ENCODE measurements at regions not wholly inside any gene's neighbourhood (a gene's known extent, or its start where the extent isn't known, plus 50 kb on each side); places are given as distances from the start of the nearest gene placed in this dataset.

DNA sequence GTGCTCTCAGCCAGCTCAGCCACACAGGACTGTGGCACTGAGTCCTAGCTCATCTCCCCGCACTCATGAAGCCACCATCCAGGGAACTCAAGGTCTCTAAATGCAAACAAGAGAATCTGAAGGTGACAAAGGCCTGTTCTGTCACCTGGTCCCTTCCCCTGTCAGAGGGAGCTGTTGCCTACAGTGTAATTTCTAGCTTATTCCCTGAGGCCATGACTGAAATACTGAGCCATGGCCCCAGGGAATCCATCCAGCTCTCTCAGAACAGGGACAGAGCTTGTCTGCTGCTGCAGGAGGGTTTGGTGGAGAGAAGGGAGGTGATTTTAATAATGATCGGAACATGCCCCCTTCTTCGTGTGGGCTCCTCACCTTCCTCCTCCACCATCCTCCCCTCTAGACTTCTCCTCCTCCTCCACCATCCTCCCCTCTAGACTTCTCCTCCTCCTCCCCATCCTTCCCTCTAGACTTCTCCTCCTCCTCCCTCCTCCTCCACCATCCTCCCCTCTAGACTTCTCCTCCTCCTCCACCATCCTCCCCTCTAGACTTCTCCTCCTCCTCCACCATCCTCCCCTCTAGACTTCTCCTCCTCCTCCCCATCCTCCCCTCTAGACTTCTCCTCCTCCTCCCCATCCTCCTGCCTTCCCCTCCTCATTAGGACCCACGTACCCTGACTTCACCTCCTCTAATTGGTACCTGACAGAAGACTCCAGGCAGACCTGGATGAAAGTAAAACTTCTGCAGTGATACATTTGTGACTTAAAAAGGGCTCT is 338.0 kb upstream of the MKI67 start (continued):
- TF ChIP-seq, protein P1, sequence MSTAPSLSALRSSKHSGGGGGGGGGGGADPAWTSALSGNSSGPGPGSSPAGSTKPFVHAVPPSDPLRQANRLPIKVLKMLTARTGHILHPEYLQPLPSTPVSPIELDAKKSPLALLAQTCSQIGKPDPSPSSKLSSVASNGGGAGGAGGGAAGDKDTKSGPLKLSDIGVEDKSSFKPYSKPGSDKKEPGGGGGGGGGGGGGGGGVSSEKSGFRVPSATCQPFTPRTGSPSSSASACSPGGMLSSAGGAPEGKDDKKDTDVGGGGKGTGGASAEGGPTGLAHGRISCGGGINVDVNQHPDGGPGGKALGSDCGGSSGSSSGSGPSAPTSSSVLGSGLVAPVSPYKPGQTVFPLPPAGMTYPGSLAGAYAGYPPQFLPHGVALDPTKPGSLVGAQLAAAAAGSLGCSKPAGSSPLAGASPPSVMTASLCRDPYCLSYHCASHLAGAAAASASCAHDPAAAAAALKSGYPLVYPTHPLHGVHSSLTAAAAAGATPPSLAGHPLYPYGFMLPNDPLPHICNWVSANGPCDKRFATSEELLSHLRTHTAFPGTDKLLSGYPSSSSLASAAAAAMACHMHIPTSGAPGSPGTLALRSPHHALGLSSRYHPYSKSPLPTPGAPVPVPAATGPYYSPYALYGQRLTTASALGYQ (CRISPR knock-in tag; IDR thresholded peaks at IDR 0.05), result no peak

DNA sequence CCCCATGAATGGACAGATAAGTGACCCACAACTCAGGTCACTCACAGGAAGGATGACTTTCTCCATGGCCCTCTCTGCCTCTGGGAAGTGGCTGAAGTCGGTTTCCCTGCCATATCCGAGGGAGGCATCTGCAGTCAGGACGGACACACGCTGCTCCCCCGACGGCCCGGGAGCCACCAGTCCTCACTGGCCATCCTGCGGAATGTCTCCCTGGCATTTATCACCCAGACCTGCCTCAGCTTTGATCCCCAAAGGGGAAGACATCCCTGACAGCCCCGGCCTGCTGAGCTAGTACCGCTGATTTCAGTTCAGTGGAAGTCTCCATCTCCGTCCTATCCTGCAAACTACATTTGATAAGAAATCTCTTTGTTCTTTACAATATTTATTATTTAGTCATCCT is 339.5 kb upstream of the MKI67 start:
- POLR2A ChIA-PET, result no interaction called here
- H3K36me3 ChIP-seq (replicated peaks in 1 of 2; ENCODE audit: control insufficient read depth in 1 of 2, insufficient read depth in 2 of 2, low read length in 2 of 2), result no peaks in the 10 kb centered on the region
- no peaks in the 10 kb centered on the region for H3K4me1 ChIP-seq (ENCODE audit: insufficient read depth, low read length)
- H3K4me2 ChIP-seq (ENCODE audit: low read depth, low read length), result no peak overlapping the region
- no peaks in the 10 kb centered on the region for H3K79me2 ChIP-seq (ENCODE audit: insufficient read depth, low read length)
- BruUV-seq (replicated peaks), result no TSS peak
- in situ Hi-C loops (cut with HindIII; ENCODE audit: extremely low pct_ligation_motif_present, low pct_unique_long_range_greater_than_20kb), result no loop called here
- no peak overlapping the region for H2AFZ ChIP-seq (ENCODE audit: low read length)
- WGBS (ENCODE audit: low lambda C conversion rate), result 0% methylated on average over 5 of the region's 11 CpGs
- H3K9ac ChIP-seq (ENCODE audit: insufficient read depth, low read depth, low read length), result no peak overlapping the region
- H3K27me3 ChIP-seq (ENCODE audit: control insufficient read depth in 1 of 2, insufficient read depth in 2 of 2, low read length in 2 of 2), result peaks cover 3 to 32% of the 10 kb centered on the region in 2 experiments; a peak in 4 of 5 replicates
- intact Hi-C loops (cut with micrococcal nuclease; ENCODE audit: unreplicated experiment), result no loop called here
- no peaks in the 10 kb centered on the region for H3K9me3 ChIP-seq (ENCODE audit: low read length)
- TF ChIP-seq SMAD9 (CRISPR knock-in tag; IDR thresholded peaks at IDR 0.05), result no peak
- no peak for TF ChIP-seq ZNF367 (CRISPR knock-in tag; IDR thresholded peaks at IDR 0.05; ENCODE audit: borderline replicate concordance)
- TF ChIP-seq ZNF737 (CRISPR knock-in tag; IDR thresholded peaks at IDR 0.05; ENCODE audit: borderline replicate concordance), result no peak
- no peak for TF ChIP-seq KDM6A (CRISPR knock-in tag; IDR thresholded peaks at IDR 0.05; ENCODE audit: low read depth)
- no peak for TF ChIP-seq ZNF552 (CRISPR knock-in tag; IDR thresholded peaks at IDR 0.05; ENCODE audit: borderline replicate concordance)
- ATAC-seq, result no peak
- FAIRE-seq, result no peak
- no peak for DNase-seq (ENCODE audit: low spot score)
- H3K4me3 ChIP-seq (replicated peaks in 1 of 3; ENCODE audit: insufficient read depth in 1 of 3, low read depth in 2 of 3, low read length in 3 of 3), result no peak overlapping the region
- CTCF ChIA-PET (ENCODE audit: low intra/inter-chr PET ratio, low total read pairs), result no interaction called here
- H3K27ac ChIP-seq (ENCODE audit: extremely low read length, insufficient read depth, low read length), result no peak overlapping the region
- H4K20me1 ChIP-seq (ENCODE audit: insufficient read depth, low read length), result no peaks in the 10 kb centered on the region

Measured in HepG2 (cell line).